ENCODE measurements at regions not wholly inside any gene's neighbourhood (a gene's known extent, or its start where the extent isn't known, plus 50 kb on each side); places are given as distances from the start of the nearest gene placed in this dataset.

GRCh38 chr4:125481334-125482045 lies 166.7 kb downstream of the FAT4 start:
- no peak for DNase-seq (ENCODE audit: low read depth in 1 of 2, low spot score in 1 of 2)

DNA sequence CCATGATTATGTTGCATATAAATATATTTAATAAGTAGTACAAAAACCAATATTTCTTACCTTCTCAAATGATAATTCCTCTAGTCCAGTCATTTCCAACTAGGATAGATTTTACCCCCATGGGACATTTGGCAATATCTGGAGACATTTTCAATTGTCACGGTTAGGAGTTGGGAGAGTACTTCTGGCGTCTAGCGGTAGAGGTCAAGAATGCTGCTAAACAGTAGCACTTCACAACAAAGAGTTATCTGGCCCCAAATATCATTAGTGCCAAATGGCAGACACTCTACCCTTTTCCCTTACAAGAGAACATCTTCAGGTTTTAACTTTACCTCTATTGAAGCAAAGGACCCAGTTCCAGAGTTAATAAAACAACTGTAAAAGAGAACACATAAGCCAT lies 168.1 kb downstream of the FAT4 start:
- no peak for DNase-seq (ENCODE audit: low read depth in 1 of 2, low spot score in 1 of 2)
- TF ChIP-seq, protein P1, sequence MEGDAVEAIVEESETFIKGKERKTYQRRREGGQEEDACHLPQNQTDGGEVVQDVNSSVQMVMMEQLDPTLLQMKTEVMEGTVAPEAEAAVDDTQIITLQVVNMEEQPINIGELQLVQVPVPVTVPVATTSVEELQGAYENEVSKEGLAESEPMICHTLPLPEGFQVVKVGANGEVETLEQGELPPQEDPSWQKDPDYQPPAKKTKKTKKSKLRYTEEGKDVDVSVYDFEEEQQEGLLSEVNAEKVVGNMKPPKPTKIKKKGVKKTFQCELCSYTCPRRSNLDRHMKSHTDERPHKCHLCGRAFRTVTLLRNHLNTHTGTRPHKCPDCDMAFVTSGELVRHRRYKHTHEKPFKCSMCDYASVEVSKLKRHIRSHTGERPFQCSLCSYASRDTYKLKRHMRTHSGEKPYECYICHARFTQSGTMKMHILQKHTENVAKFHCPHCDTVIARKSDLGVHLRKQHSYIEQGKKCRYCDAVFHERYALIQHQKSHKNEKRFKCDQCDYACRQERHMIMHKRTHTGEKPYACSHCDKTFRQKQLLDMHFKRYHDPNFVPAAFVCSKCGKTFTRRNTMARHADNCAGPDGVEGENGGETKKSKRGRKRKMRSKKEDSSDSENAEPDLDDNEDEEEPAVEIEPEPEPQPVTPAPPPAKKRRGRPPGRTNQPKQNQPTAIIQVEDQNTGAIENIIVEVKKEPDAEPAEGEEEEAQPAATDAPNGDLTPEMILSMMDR (IDR thresholded peaks at IDR 0.05; ENCODE audit: insufficient read depth, low read length) = no peak
- TF ChIP-seq POLR2AphosphoS5 (IDR thresholded peaks at IDR 0.05; ENCODE audit: low read depth) = no peak
- TF ChIP-seq SPI1 (IDR thresholded peaks at IDR 0.05; ENCODE audit: borderline replicate concordance, low read depth) = no peak
- no peak for TF ChIP-seq GABPA (IDR thresholded peaks at IDR 0.05; ENCODE audit: low read depth)
- TF ChIP-seq REST (IDR thresholded peaks at IDR 0.05; ENCODE audit: insufficient replicate concordance, low read depth) = no peak
- Histone ChIP-seq H3K27me3 (ENCODE audit: insufficient read depth, poor library complexity, severe bottlenecking) (no peaks in the 10 kb centered on the region), H3K4me3 (replicated peaks; ENCODE audit: insufficient read depth, low read length) (no peak overlapping the region), H3K27ac (replicated peaks) (no peak overlapping the region)

More at GRCh38 chr4:125481334-125482045, 166.7 kb downstream of the FAT4 start:
- TF ChIP-seq GABPA (IDR thresholded peaks at IDR 0.05; ENCODE audit: low read depth) = no peak
- TF ChIP-seq SPI1 (IDR thresholded peaks at IDR 0.05; ENCODE audit: borderline replicate concordance, low read depth) = no peak
- TF ChIP-seq, protein P1 (IDR thresholded peaks at IDR 0.05; ENCODE audit: insufficient read depth, low read length) = no peak
- TF ChIP-seq REST (IDR thresholded peaks at IDR 0.05; ENCODE audit: insufficient replicate concordance, low read depth) = no peak
- TF ChIP-seq POLR2AphosphoS5 (IDR thresholded peaks at IDR 0.05; ENCODE audit: low read depth) = no peak
- H3K27ac ChIP-seq (replicated peaks) = no peak overlapping the region
- no peak overlapping the region for H3K4me3 ChIP-seq (replicated peaks; ENCODE audit: insufficient read depth, low read length)
- H3K27me3 ChIP-seq (ENCODE audit: insufficient read depth, poor library complexity, severe bottlenecking) = no peaks in the 10 kb centered on the region

DNA sequence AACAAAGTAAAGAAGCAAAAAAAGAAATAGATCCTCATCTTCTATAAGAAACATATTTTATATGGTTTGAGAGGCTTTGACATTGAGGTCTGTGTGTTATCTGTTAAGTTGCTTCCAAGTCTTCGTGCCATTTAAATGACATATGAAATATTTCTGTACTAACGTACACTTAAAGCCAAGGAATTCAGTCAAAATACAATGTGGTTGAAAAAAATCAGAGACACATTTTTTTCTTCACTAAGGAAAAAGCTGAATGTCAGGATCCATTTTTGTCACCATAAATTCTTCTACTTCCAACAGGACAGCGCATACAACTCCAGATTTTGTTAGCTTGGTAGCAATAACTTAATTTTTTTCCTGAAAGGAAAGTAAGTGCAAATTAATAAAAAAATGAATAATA lies 168.5 kb downstream of the FAT4 start:
- no peak for TF ChIP-seq SPI1 (IDR thresholded peaks at IDR 0.05; ENCODE audit: borderline replicate concordance, low read depth)
- TF ChIP-seq, protein P1 (IDR thresholded peaks at IDR 0.05; ENCODE audit: insufficient read depth, low read length) = no peak
- TF ChIP-seq GABPA (IDR thresholded peaks at IDR 0.05; ENCODE audit: low read depth) = no peak
- TF ChIP-seq POLR2AphosphoS5 (IDR thresholded peaks at IDR 0.05; ENCODE audit: low read depth) = no peak
- TF ChIP-seq REST (IDR thresholded peaks at IDR 0.05; ENCODE audit: insufficient replicate concordance, low read depth) = no peak
- no peaks in the 10 kb centered on the region for H3K27me3 ChIP-seq (ENCODE audit: insufficient read depth, poor library complexity, severe bottlenecking)
- no peak for DNase-seq (ENCODE audit: low read depth in 1 of 2, low spot score in 1 of 2)
- no peak overlapping the region for H3K4me3 ChIP-seq (replicated peaks; ENCODE audit: insufficient read depth, low read length)
- H3K27ac ChIP-seq (replicated peaks) = no peak overlapping the region

All from HL-60 (cell line).